HepG2 (cell line): ENCODE measurements at regions not wholly inside any gene's neighbourhood (a gene's known extent, or its start where the extent isn't known, plus 50 kb on each side); places are given as distances from the start of the nearest gene placed in this dataset.

ENCODE experiments used
- ATAC-seq: fragments of 200-7000 bp; cut with Tn5 transposase; 3 replicates; pipeline ENCODE4 v1.9.1; 2020; ENCODE audit warnings: mild to moderate bottlenecking, moderate library complexity
- BruUV-seq: library from RNA; stranded (reverse); fragments of 400-500 nt; replicated peaks from 2 replicates; lab custom pipeline; 2021; lab: Mats Ljungman, UMichigan
- CTCF ChIA-PET: fragments of 300-600 bp; formaldehyde crosslinking; extraction: SDS; loops from one replicate; lab custom pipeline; 2021; ENCODE audit warnings: low total read pairs, inconsistent platforms, low intra/inter-chr PET ratio; lab: Yijun Ruan, JAX
- POLR2A ChIA-PET: fragments of 350-600 bp; sonication (Branson Sonifier 250); formaldehyde crosslinking; loops from one replicate; lab custom pipeline; 2020; ENCODE audit warnings: antibody characterized with exemption, inconsistent platforms; lab: Yijun Ruan, JAX
- DNase-seq: peaks from one replicate; pipeline ENCODE4 v3.0.0-alpha.2; 2015; ENCODE audit warnings: low spot score
- FAIRE-seq: peaks from 3 replicates; lab custom pipeline; 2011; peaks lifted over from hg19 to GRCh38; lab: Jason Lieb, UNC
- H2AFZ ChIP-seq: one replicate; pipeline ENCODE4 v1.6.1; 2011; ENCODE audit warnings: low read length, inconsistent platforms
- H3K27ac ChIP-seq: fragments of 300-600 bp; 3 replicates; pipeline ENCODE4 v1.8.0; 2011; ENCODE audit warnings: mixed run types, mild to moderate bottlenecking, mixed read lengths, low read length, inconsistent platforms; ENCODE audit not compliant: insufficient read depth; ENCODE audit errors: extremely low read length
- H3K27me3 ChIP-seq, 2 experiments: fragments of 200-600 bp in 1 of 2; 2 replicates in 1 of 2; 3 replicates in 1 of 2; pipeline versions ENCODE4 v1.6.0 to v1.8.0; 2011; ENCODE audit warnings: low read length in 2 of 2, mild to moderate bottlenecking in 2 of 2, moderate library complexity in 2 of 2, inconsistent platforms in 1 of 2; ENCODE audit not compliant: insufficient read depth in 2 of 2, control insufficient read depth in 1 of 2
- H3K36me3 ChIP-seq, 2 experiments: fragments of 200-600 bp in 1 of 2; replicated peaks in 1 of 2; 2 replicates in 1 of 2; 3 replicates in 1 of 2; pipeline versions ENCODE4 v1.5.1 to v1.8.0; 2011; ENCODE audit warnings: low read length in 2 of 2, inconsistent platforms in 1 of 2; ENCODE audit not compliant: insufficient read depth in 2 of 2, control insufficient read depth in 1 of 2
- H3K4me1 ChIP-seq: 2 replicates; pipeline ENCODE4 v1.5.1; 2012; ENCODE audit warnings: low read length, inconsistent platforms; ENCODE audit not compliant: insufficient read depth
- H3K4me2 ChIP-seq: 2 replicates; pipeline ENCODE4 v1.6.0; 2011; ENCODE audit warnings: low read depth, low read length, inconsistent platforms
- H3K4me3 ChIP-seq, 3 experiments: fragments of 200-600 bp in 1 of 3; sonication (generic), shearing (Covaris generic) in 1 of 3; replicated peaks in 1 of 3; 2 replicates each; pipeline ENCODE4 v1.5.1; 2011 to 2016; ENCODE audit warnings: low read length in 3 of 3, inconsistent platforms in 2 of 3, low read depth in 2 of 3, mild to moderate bottlenecking in 2 of 3, control low read depth in 1 of 3, mixed read lengths in 1 of 3; ENCODE audit not compliant: insufficient read depth in 1 of 3
- H3K79me2 ChIP-seq: one replicate; pipeline ENCODE4 v1.6.1; 2011; ENCODE audit warnings: low read length, inconsistent platforms; ENCODE audit not compliant: insufficient read depth
- H3K9ac ChIP-seq: 2 replicates; pipeline ENCODE4 v1.6.0; 2011; ENCODE audit warnings: mild to moderate bottlenecking, low read depth, low read length, inconsistent platforms; ENCODE audit not compliant: insufficient read depth
- H3K9me3 ChIP-seq: 2 replicates; pipeline ENCODE4 v1.5.1; 2012; ENCODE audit warnings: mild to moderate bottlenecking, low read length
- H4K20me1 ChIP-seq: 2 replicates; pipeline ENCODE4 v1.6.0; 2011; ENCODE audit warnings: inconsistent platforms, mild to moderate bottlenecking, low read length, moderate library complexity; ENCODE audit not compliant: insufficient read depth
- E2F5 ChIP-seq: sonication (generic); formaldehyde crosslinking; conservative IDR thresholded peaks from 2 replicates; pipeline ENCODE4 v1.4.0; 2020; ENCODE audit warnings: missing genetic modification reagents
- SIX1 ChIP-seq: sonication (generic); formaldehyde crosslinking; IDR thresholded peaks from 2 replicates; pipeline ENCODE4 v1.4.0; 2020; ENCODE audit warnings: missing genetic modification reagents, borderline replicate concordance
- USF2 ChIP-seq, 2 experiments: sonication (generic) in 1 of 2; formaldehyde crosslinking in 1 of 2; IDR thresholded peaks; 2 replicates each; pipeline versions ENCODE4 v1.5.1 to v1.6.1; 2011 to 2020; ENCODE audit warnings: borderline replicate concordance in 1 of 2, low read depth in 1 of 2, low read length in 1 of 2, mild to moderate bottlenecking in 1 of 2, missing genetic modification reagents in 1 of 2, moderate library complexity in 1 of 2
- ZNF101 ChIP-seq: sonication (generic); formaldehyde crosslinking; IDR thresholded peaks from 2 replicates; pipeline ENCODE4 v1.4.0; 2020; ENCODE audit warnings: mild to moderate bottlenecking, low read depth, missing genetic modification reagents, borderline replicate concordance
- ZNF335 ChIP-seq: sonication (generic); formaldehyde crosslinking; IDR thresholded peaks from 2 replicates; pipeline ENCODE4 v1.4.0; 2020; ENCODE audit warnings: missing genetic modification reagents
- ZNF446 ChIP-seq: sonication (generic); formaldehyde crosslinking; IDR thresholded peaks from 2 replicates; pipeline ENCODE4 v1.5.0; 2020; ENCODE audit warnings: mild to moderate bottlenecking, missing genetic modification reagents
- ZNF710 ChIP-seq: sonication (generic); formaldehyde crosslinking; IDR thresholded peaks from 2 replicates; pipeline ENCODE4 v1.5.0; 2020; ENCODE audit warnings: mild to moderate bottlenecking, missing genetic modification reagents, borderline replicate concordance
- ZNF784 ChIP-seq: sonication (generic); formaldehyde crosslinking; IDR thresholded peaks from 2 replicates; pipeline ENCODE4 v1.5.1; 2020; ENCODE audit warnings: missing genetic modification reagents, mild to moderate bottlenecking, borderline replicate concordance
- WGBS: methylation state at CpG from one replicate; pipeline ENCODE4 v1.1.6; 2017; ENCODE audit warnings: low lambda C conversion rate; 5-methylcytosine and 5-hydroxymethylcytosine counted together
- in situ Hi-C: cut with HindIII; loops from 2 replicates; pipeline ENCODE4 v1.10.0; 2017; ENCODE audit warnings: low pct_unique_long_range_greater_than_20kb; ENCODE audit not compliant: extremely low pct_ligation_motif_present
- intact Hi-C: fragments of 100-400 bp; cut with micrococcal nuclease; formaldehyde crosslinking; loops from one replicate; pipeline ENCODE4 v1.10.0; 2022; ENCODE audit not compliant: unreplicated experiment

- DNase-seq (no peak), FAIRE-seq (no peak), ATAC-seq (no peak)
- 3% methylated on average over 3 of the region's 3 CpGs for WGBS
- H3K79me2 ChIP-seq = no peaks in the 10 kb centered on the region
- H3K9me3 ChIP-seq = no peaks in the 10 kb centered on the region
- H2AFZ ChIP-seq = no peak overlapping the region
- no peaks in the 10 kb centered on the region for H3K27me3 ChIP-seq
- no peak overlapping the region for H3K4me2 ChIP-seq
- H3K4me3 ChIP-seq = no peak overlapping the region
- no peaks in the 10 kb centered on the region for H3K36me3 ChIP-seq
- no TSS peak for BruUV-seq
- no peaks in the 10 kb centered on the region for H4K20me1 ChIP-seq
- TF ChIP-seq ZNF710 (CRISPR knock-in tag) = no peak
- TF ChIP-seq USF2 (IDR thresholded peaks at IDR 0.05; ENCODE audit: low read depth, low read length) = no peak
- TF ChIP-seq USF2 (CRISPR knock-in tag; IDR thresholded peaks at IDR 0.05; ENCODE audit: borderline replicate concordance) = no peak
- TF ChIP-seq ZNF101 (CRISPR knock-in tag) = no peak
- no peak for TF ChIP-seq E2F5
- TF ChIP-seq ZNF784 = no peak
- TF ChIP-seq ZNF335 (CRISPR knock-in tag) = no peak
- TF ChIP-seq SIX1 (CRISPR knock-in tag) = no peak
- no peak for TF ChIP-seq ZNF446 (CRISPR knock-in tag)
- intact Hi-C loops = no loop called here
- ChIA-PET CTCF (no interaction called here), POLR2A (no interaction called here)
- H3K27ac ChIP-seq = no peak overlapping the region
- no peaks in the 10 kb centered on the region for H3K4me1 ChIP-seq
- H3K9ac ChIP-seq = no peak overlapping the region
- in situ Hi-C loops = no loop called here
Observed at GRCh38 chr2:7513834-7514233, 596.6 kb downstream of the RNF144A start.
